Mucosa of rectum (tissue), 2 donors: ENCODE measurements at regions not wholly inside any gene's neighbourhood (a gene's known extent, or its start where the extent isn't known, plus 50 kb on each side); places are given as distances from the start of the nearest gene placed in this dataset.
"Not testable (repeated sequence)": the region's sequence is repeated elsewhere in the genome, so short reads cannot be mapped to it uniquely, and the experiment has no call there.

Experiments
- H3K27ac ChIP-seq, 2 donors: one replicate each; pipeline ENCODE4 v1.7.0; 2013; ENCODE audit warnings: inconsistent platforms in 2 of 2, low read depth in 2 of 2, low read length in 2 of 2
- H3K27me3 ChIP-seq, 2 donors: one replicate each; pipeline ENCODE4 v1.7.0; 2013; ENCODE audit warnings: low read length in 2 of 2; ENCODE audit not compliant: control insufficient read depth in 2 of 2, insufficient read depth in 2 of 2
- H3K36me3 ChIP-seq, 2 donors: one replicate each; pipeline ENCODE4 v1.7.0; 2013; ENCODE audit warnings: low read length in 2 of 2; ENCODE audit not compliant: control insufficient read depth in 2 of 2, insufficient read depth in 2 of 2
- H3K4me1 ChIP-seq, 2 donors: one replicate each; pipeline ENCODE4 v1.7.0; 2013; ENCODE audit warnings: low read length in 2 of 2, mild to moderate bottlenecking in 1 of 2; ENCODE audit not compliant: control insufficient read depth in 2 of 2, insufficient read depth in 2 of 2
- H3K4me3 ChIP-seq, 2 donors: one replicate each; pipeline ENCODE4 v1.7.0; 2013; ENCODE audit warnings: low read length in 2 of 2
- H3K9ac ChIP-seq, 2 donors: one replicate each; pipeline ENCODE4 v1.7.0; 2013; ENCODE audit warnings: low read length in 2 of 2, low read depth in 1 of 2, mild to moderate bottlenecking in 1 of 2
- H3K9me3 ChIP-seq, 2 donors: one replicate each; pipeline ENCODE4 v1.7.0; 2013; ENCODE audit warnings: low read length in 2 of 2; ENCODE audit not compliant: control insufficient read depth in 2 of 2
- donor health status: healthy.
- donor health status: Normal muscosa, but diverticular disease.

GRCh38 chr7:32785365-32785944 is 106.1 kb downstream of the KBTBD2 start:
- not testable (repeated sequence) for H3K27ac ChIP-seq, H3K9ac ChIP-seq

GRCh38 chr7:32779895-32780294 is 111.7 kb downstream of the KBTBD2 start:
- H3K27me3 ChIP-seq, H3K9me3 ChIP-seq, H3K4me3 ChIP-seq, H3K36me3 ChIP-seq, H3K4me1 ChIP-seq, H3K27ac ChIP-seq, H3K9ac ChIP-seq: not testable (repeated sequence)

More at GRCh38 chr7:32785365-32785944, 106.1 kb downstream of the KBTBD2 start:
- H3K4me1 ChIP-seq, H3K36me3 ChIP-seq, H3K9me3 ChIP-seq, H3K4me3 ChIP-seq, H3K27me3 ChIP-seq: not testable (repeated sequence)

- H3K9me3 ChIP-seq, result no peaks in the 10 kb centered on the region
Measured at GRCh38 chr7:32779167-32779566, 112.4 kb downstream of the KBTBD2 start.

GRCh38 chr7:32777041-32777666 is 114.4 kb downstream of the KBTBD2 start:
- not testable (repeated sequence) for H3K36me3 ChIP-seq, H3K4me3 ChIP-seq, H3K9ac ChIP-seq, H3K27ac ChIP-seq, H3K4me1 ChIP-seq, H3K27me3 ChIP-seq, H3K9me3 ChIP-seq

More at GRCh38 chr7:32779167-32779566, 112.4 kb downstream of the KBTBD2 start:
- Histone ChIP-seq H3K9ac (no peak overlapping the region), H3K4me1 (no peaks in the 10 kb centered on the region), H3K27me3 (no peaks in the 10 kb centered on the region), H3K27ac (no peak overlapping the region), H3K36me3 (no peaks in the 10 kb centered on the region), H3K4me3 (no peak overlapping the region)

- not testable (repeated sequence) for H3K4me3 ChIP-seq
Measured at GRCh38 chr7:32776318-32776717, 115.2 kb downstream of the KBTBD2 start.

GRCh38 chr7:32775809-32776208 is 115.8 kb downstream of the KBTBD2 start:
- not testable (repeated sequence) for H3K9me3 ChIP-seq, H3K4me3 ChIP-seq, H3K27ac ChIP-seq, H3K4me1 ChIP-seq, H3K27me3 ChIP-seq, H3K9ac ChIP-seq, H3K36me3 ChIP-seq

More at GRCh38 chr7:32776318-32776717, 115.2 kb downstream of the KBTBD2 start:
- H3K9me3 ChIP-seq, H3K27ac ChIP-seq, H3K4me1 ChIP-seq, H3K36me3 ChIP-seq, H3K27me3 ChIP-seq, H3K9ac ChIP-seq: not testable (repeated sequence)

- Histone ChIP-seq H3K9ac (no peak overlapping the region), H3K4me3 (no peak overlapping the region)
Measured at GRCh38 chr7:32774541-32774951, 117.0 kb downstream of the KBTBD2 start.

GRCh38 chr7:32768866-32769510 is 122.6 kb downstream of the KBTBD2 start:
- not testable (repeated sequence) for H3K4me3 ChIP-seq, H3K36me3 ChIP-seq, H3K27ac ChIP-seq, H3K9me3 ChIP-seq, H3K27me3 ChIP-seq, H3K9ac ChIP-seq, H3K4me1 ChIP-seq

More at GRCh38 chr7:32774541-32774951, 117.0 kb downstream of the KBTBD2 start:
- Histone ChIP-seq H3K27ac (no peak overlapping the region), H3K36me3 (no peaks in the 10 kb centered on the region), H3K4me1 (no peaks in the 10 kb centered on the region), H3K9me3 (no peaks in the 10 kb centered on the region), H3K27me3 (no peaks in the 10 kb centered on the region)

- H3K4me3 ChIP-seq, H3K4me1 ChIP-seq, H3K27ac ChIP-seq, H3K9me3 ChIP-seq, H3K9ac ChIP-seq, H3K36me3 ChIP-seq, H3K27me3 ChIP-seq: not testable (repeated sequence)
Measured at GRCh38 chr7:32768338-32768737, 123.2 kb downstream of the KBTBD2 start.

- H3K27ac ChIP-seq, H3K9ac ChIP-seq, H3K27me3 ChIP-seq, H3K4me1 ChIP-seq, H3K36me3 ChIP-seq, H3K9me3 ChIP-seq, H3K4me3 ChIP-seq: not testable (repeated sequence)
Measured at GRCh38 chr7:32765649-32766251, 125.8 kb downstream of the KBTBD2 start.
